ENCODE measurements at regions not wholly inside any gene's neighbourhood (a gene's known extent, or its start where the extent isn't known, plus 50 kb on each side); places are given as distances from the start of the nearest gene placed in this dataset.

DNA sequence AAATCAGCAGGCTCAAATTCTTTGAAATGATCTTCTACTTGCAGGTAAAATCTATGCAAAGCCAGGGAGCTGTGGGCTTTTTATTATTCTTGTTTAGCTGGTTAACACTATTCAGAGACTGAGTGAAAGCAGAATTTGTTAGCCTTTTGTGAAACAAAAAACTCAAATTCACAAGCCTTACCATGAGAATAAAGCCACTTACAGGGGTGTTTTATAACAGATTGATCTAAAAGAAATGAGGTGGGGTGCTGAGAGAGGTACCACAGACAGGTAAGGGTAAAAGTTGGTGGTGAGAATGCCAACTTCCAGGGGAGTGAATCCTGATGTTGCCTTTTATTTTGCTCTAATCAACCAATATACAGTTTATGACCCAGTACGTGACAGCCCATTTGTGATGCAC is 1585.6 kb downstream of the EFNA5 start:
- Histone ChIP-seq H3K4me2 (no peak overlapping the region), H4K20me1 (ENCODE audit: insufficient read depth) (no peaks in the 10 kb centered on the region), H3F3A (replicated peaks; ENCODE audit: insufficient read depth) (no peaks in the 10 kb centered on the region), H3K4me1 (ENCODE audit: control insufficient read depth in 1 of 2, insufficient read depth in 2 of 2, low read depth in 1 of 2, low read length in 1 of 2) (no peaks in the 10 kb centered on the region; a peak in 1 of 4 replicates), H2AFZ (ENCODE audit: low read depth) (no peak overlapping the region), H3K36me3 (replicated peaks in 1 of 2; ENCODE audit: control insufficient read depth in 1 of 2, insufficient read depth in 2 of 2, low read length in 1 of 2) (no peaks in the 10 kb centered on the region), H3K9ac (no peak overlapping the region), H3K27me3 (ENCODE audit: insufficient read depth) (no peaks in the 10 kb centered on the region), H3K9me2 (no peaks in the 10 kb centered on the region), H3K9me3 (no peaks in the 10 kb centered on the region), H3K79me2 (ENCODE audit: insufficient read depth) (no peaks in the 10 kb centered on the region), H3K27ac (ENCODE audit: low read depth in 2 of 2, low read length in 1 of 2) (no peak overlapping the region), H3K4me3 (ENCODE audit: low read depth in 2 of 2, low read length in 1 of 2) (no peak overlapping the region)
- TF ChIP-seq POLR2AphosphoS5 (IDR thresholded peaks at IDR 0.05; ENCODE audit: low read depth, low read length) (no peak), JUND (IDR thresholded peaks at IDR 0.05) (no peak), NFIC (IDR thresholded peaks at IDR 0.05; ENCODE audit: borderline replicate concordance) (no peak), MXI1 (IDR thresholded peaks at IDR 0.05; ENCODE audit: low read depth, low read length) (no peak), FOXM1 (IDR thresholded peaks at IDR 0.05; ENCODE audit: low read depth) (no peak), CHD2 (IDR thresholded peaks at IDR 0.05; ENCODE audit: low read length, partially characterized antibody) (no peak), GABPA (IDR thresholded peaks at IDR 0.05; ENCODE audit: low read depth) (no peak), TCF12 (IDR thresholded peaks at IDR 0.05) (no peak), ELF1 (IDR thresholded peaks at IDR 0.05) (no peak), RXRA (IDR thresholded peaks at IDR 0.05; ENCODE audit: borderline replicate concordance, low read depth) (no peak), NRF1 (IDR thresholded peaks at IDR 0.05; ENCODE audit: low read depth, low read length) (no peak)
- TF ChIP-seq, protein P1, sequence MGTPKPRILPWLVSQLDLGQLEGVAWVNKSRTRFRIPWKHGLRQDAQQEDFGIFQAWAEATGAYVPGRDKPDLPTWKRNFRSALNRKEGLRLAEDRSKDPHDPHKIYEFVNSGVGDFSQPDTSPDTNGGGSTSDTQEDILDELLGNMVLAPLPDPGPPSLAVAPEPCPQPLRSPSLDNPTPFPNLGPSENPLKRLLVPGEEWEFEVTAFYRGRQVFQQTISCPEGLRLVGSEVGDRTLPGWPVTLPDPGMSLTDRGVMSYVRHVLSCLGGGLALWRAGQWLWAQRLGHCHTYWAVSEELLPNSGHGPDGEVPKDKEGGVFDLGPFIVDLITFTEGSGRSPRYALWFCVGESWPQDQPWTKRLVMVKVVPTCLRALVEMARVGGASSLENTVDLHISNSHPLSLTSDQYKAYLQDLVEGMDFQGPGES (IDR thresholded peaks at IDR 0.05; ENCODE audit: low read depth, low read length), result no peak
- TF ChIP-seq, protein P2, sequence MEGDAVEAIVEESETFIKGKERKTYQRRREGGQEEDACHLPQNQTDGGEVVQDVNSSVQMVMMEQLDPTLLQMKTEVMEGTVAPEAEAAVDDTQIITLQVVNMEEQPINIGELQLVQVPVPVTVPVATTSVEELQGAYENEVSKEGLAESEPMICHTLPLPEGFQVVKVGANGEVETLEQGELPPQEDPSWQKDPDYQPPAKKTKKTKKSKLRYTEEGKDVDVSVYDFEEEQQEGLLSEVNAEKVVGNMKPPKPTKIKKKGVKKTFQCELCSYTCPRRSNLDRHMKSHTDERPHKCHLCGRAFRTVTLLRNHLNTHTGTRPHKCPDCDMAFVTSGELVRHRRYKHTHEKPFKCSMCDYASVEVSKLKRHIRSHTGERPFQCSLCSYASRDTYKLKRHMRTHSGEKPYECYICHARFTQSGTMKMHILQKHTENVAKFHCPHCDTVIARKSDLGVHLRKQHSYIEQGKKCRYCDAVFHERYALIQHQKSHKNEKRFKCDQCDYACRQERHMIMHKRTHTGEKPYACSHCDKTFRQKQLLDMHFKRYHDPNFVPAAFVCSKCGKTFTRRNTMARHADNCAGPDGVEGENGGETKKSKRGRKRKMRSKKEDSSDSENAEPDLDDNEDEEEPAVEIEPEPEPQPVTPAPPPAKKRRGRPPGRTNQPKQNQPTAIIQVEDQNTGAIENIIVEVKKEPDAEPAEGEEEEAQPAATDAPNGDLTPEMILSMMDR (IDR thresholded peaks at IDR 0.05), result no peak
- ChIA-PET CTCF (no interaction called here), POLR2A (interaction anchor here (1.2 kb wide), 1 partner anchor 10 kb away, joined by 3 read pairs; no protein-coding TSS in a partner anchor)
- WGBS (ENCODE audit: low lambda C conversion rate), result 48% methylated on average over 1 of the region's 1 CpG
- DNase-seq, result no peak

DNA sequence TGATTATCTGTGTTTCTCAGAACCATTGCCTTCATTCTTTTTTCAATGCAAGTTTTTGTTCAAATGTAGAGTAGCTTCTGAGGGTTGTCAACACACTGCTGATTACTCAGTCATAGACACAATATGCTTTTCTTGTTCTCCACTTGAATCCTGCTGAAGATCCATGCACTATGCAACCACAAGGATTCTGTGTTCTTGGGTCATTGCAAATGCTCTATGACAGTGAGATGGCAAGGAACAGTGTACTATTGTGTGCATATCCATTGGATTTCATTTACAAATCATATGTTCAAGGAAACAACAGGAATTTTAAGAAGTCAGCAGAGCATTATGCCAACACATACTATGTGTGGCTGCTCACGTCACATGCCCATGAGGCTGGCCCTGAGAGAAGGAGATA is 1590.2 kb downstream of the EFNA5 start:
- no peak overlapping the region for H3K4me2 ChIP-seq
- no peak overlapping the region for H3K9ac ChIP-seq
- H3K79me2 ChIP-seq (ENCODE audit: insufficient read depth), result no peaks in the 10 kb centered on the region
- H2AFZ ChIP-seq (ENCODE audit: low read depth), result no peak overlapping the region
- no peaks in the 10 kb centered on the region for H3K27me3 ChIP-seq (ENCODE audit: insufficient read depth)
- no peaks in the 10 kb centered on the region for H3K9me3 ChIP-seq
- H3F3A ChIP-seq (replicated peaks; ENCODE audit: insufficient read depth), result no peaks in the 10 kb centered on the region
- H3K27ac ChIP-seq (ENCODE audit: low read depth in 2 of 2, low read length in 1 of 2), result no peak overlapping the region
- no peaks in the 10 kb centered on the region for H4K20me1 ChIP-seq (ENCODE audit: insufficient read depth)
- 89% methylated on average over 1 of the region's 1 CpG for WGBS (ENCODE audit: low lambda C conversion rate)
- no peak overlapping the region for H3K4me3 ChIP-seq (ENCODE audit: low read depth in 2 of 2, low read length in 1 of 2)
- H3K9me2 ChIP-seq, result no peaks in the 10 kb centered on the region
- POLR2A ChIA-PET, result no interaction called here
- no peak for DNase-seq
- no peaks in the 10 kb centered on the region; a peak in 1 of 4 replicates for H3K4me1 ChIP-seq (ENCODE audit: control insufficient read depth in 1 of 2, insufficient read depth in 2 of 2, low read depth in 1 of 2, low read length in 1 of 2)
- no peaks in the 10 kb centered on the region for H3K36me3 ChIP-seq (replicated peaks in 1 of 2; ENCODE audit: control insufficient read depth in 1 of 2, insufficient read depth in 2 of 2, low read length in 1 of 2)
- CTCF ChIA-PET, result no interaction called here
- TF ChIP-seq, protein P3, sequence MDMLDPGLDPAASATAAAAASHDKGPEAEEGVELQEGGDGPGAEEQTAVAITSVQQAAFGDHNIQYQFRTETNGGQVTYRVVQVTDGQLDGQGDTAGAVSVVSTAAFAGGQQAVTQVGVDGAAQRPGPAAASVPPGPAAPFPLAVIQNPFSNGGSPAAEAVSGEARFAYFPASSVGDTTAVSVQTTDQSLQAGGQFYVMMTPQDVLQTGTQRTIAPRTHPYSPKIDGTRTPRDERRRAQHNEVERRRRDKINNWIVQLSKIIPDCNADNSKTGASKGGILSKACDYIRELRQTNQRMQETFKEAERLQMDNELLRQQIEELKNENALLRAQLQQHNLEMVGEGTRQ (IDR thresholded peaks at IDR 0.05; ENCODE audit: borderline replicate concordance, low read depth, low read length), result no peak
- no peak for TF ChIP-seq TEAD4 (IDR thresholded peaks at IDR 0.05; ENCODE audit: borderline replicate concordance, insufficient read depth)
- TF ChIP-seq GATA2 (CRISPR knock-in tag; IDR thresholded peaks at IDR 0.05), result no peak
- no peak for TF ChIP-seq NRF1 (IDR thresholded peaks at IDR 0.05; ENCODE audit: low read depth, low read length)
- TF ChIP-seq RCOR1 (IDR thresholded peaks at IDR 0.05; ENCODE audit: low read length), result no peak
- no peak for TF ChIP-seq GABPA (IDR thresholded peaks at IDR 0.05; ENCODE audit: low read depth)
- TF ChIP-seq, protein P4, sequence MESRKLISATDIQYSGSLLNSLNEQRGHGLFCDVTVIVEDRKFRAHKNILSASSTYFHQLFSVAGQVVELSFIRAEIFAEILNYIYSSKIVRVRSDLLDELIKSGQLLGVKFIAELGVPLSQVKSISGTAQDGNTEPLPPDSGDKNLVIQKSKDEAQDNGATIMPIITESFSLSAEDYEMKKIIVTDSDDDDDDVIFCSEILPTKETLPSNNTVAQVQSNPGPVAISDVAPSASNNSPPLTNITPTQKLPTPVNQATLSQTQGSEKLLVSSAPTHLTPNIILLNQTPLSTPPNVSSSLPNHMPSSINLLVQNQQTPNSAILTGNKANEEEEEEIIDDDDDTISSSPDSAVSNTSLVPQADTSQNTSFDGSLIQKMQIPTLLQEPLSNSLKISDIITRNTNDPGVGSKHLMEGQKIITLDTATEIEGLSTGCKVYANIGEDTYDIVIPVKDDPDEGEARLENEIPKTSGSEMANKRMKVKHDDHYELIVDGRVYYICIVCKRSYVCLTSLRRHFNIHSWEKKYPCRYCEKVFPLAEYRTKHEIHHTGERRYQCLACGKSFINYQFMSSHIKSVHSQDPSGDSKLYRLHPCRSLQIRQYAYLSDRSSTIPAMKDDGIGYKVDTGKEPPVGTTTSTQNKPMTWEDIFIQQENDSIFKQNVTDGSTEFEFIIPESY (IDR thresholded peaks at IDR 0.05; ENCODE audit: borderline replicate concordance, low read depth), result no peak
- no peak for TF ChIP-seq SIN3A (IDR thresholded peaks at IDR 0.05; ENCODE audit: borderline replicate concordance, low read depth, low read length)
- no peak for TF ChIP-seq FOXM1 (IDR thresholded peaks at IDR 0.05; ENCODE audit: low read depth)
- TF ChIP-seq RAD21 (IDR thresholded peaks at IDR 0.05; ENCODE audit: low read length), result no peak
- no peak for TF ChIP-seq TCF12 (IDR thresholded peaks at IDR 0.05)
- no peak for TF ChIP-seq ELF1 (IDR thresholded peaks at IDR 0.05)
